GM12878 (cell line): ENCODE measurements at regions not wholly inside any gene's neighbourhood (a gene's known extent, or its start where the extent isn't known, plus 50 kb on each side); places are given as distances from the start of the nearest gene placed in this dataset.

Source experiments
- ATAC-seq: fragments of 200-7000 bp; cut with Tn5 transposase; 3 replicates; pipeline ENCODE4 v1.9.1; 2020; ENCODE audit warnings: mild to moderate bottlenecking, moderate library complexity
- BruUV-seq: library from RNA; stranded (reverse); fragments of 400-500 nt; replicated peaks from 2 replicates; lab custom pipeline; 2021; lab: Mats Ljungman, UMichigan
- CTCF ChIA-PET: fragments of 300-600 bp; sonication (Branson Sonifier 250); formaldehyde crosslinking; extraction: SDS; loops from one replicate; lab custom pipeline; 2021; ENCODE audit warnings: inconsistent platforms; lab: Yijun Ruan, JAX
- POLR2A ChIA-PET: fragments of 350-600 bp; formaldehyde crosslinking; extraction: SDS; loops from one replicate; lab custom pipeline; 2021; ENCODE audit warnings: inconsistent platforms; lab: Charles Lee
- RAD21 ChIA-PET: fragments of 300-600 bp; sonication (Branson Sonifier 250); formaldehyde crosslinking; loops from one replicate; lab custom pipeline; 2023; ENCODE audit warnings: antibody characterized with exemption; ENCODE audit not compliant: unreplicated experiment; lab: Charles Lee
- SMC1A ChIA-PET: fragments of 300-600 bp; sonication (Branson Sonifier 250); formaldehyde crosslinking; loops from one replicate; lab custom pipeline; 2023; ENCODE audit not compliant: unreplicated experiment, uncharacterized antibody; lab: Charles Lee
- DNase-seq: peaks from one replicate; pipeline ENCODE4 v3.0.0-alpha.2; 2011; ENCODE audit warnings: low read depth, low spot score
- FAIRE-seq: peaks from 3 replicates; lab custom pipeline; 2011; peaks lifted over from hg19 to GRCh38; lab: Jason Lieb, UNC
- H2AFZ ChIP-seq: 2 replicates; pipeline ENCODE4 v1.6.0; 2011; ENCODE audit warnings: low read depth, low read length, control low read depth; ENCODE audit not compliant: control insufficient read depth
- H3K27ac ChIP-seq: 2 replicates; pipeline ENCODE4 v1.5.1; 2011; ENCODE audit warnings: control low read depth; ENCODE audit not compliant: control insufficient read depth, insufficient read depth
- H3K27me3 ChIP-seq, 2 experiments: replicated peaks in 1 of 2; 2 replicates each; pipeline versions ENCODE4 v1.6.0 to v1.6.1; 2011; ENCODE audit warnings: low read length in 1 of 2; ENCODE audit not compliant: control insufficient read depth in 2 of 2, insufficient read depth in 2 of 2
- H3K36me3 ChIP-seq, 2 experiments: 2 replicates each; pipeline ENCODE4 v1.5.1; 2011; ENCODE audit warnings: low read length in 1 of 2; ENCODE audit not compliant: control insufficient read depth in 2 of 2, insufficient read depth in 2 of 2
- H3K4me1 ChIP-seq: 2 replicates; pipeline ENCODE4 v1.6.1; 2011; ENCODE audit warnings: mild to moderate bottlenecking, low read length, moderate library complexity, mixed read lengths; ENCODE audit not compliant: control insufficient read depth, insufficient read depth
- H3K4me2 ChIP-seq: 2 replicates; pipeline ENCODE4 v1.6.0; 2011; ENCODE audit warnings: control low read depth; ENCODE audit not compliant: control insufficient read depth, insufficient read depth
- H3K4me3 ChIP-seq: fragments of 200-600 bp; sonication (generic); 2 replicates; pipeline ENCODE4 v1.5.1; 2016
- H3K79me2 ChIP-seq: 2 replicates; pipeline ENCODE4 v1.6.0; 2011; ENCODE audit warnings: low read length; ENCODE audit not compliant: control insufficient read depth, insufficient read depth
- H3K9ac ChIP-seq: 2 replicates; pipeline ENCODE4 v1.8.0; 2011; ENCODE audit warnings: low read length, control low read depth, mixed read lengths; ENCODE audit not compliant: control insufficient read depth, insufficient read depth
- H3K9me3 ChIP-seq: replicated peaks from 3 replicates; pipeline ENCODE4 v1.5.1; 2011; ENCODE audit warnings: mild to moderate bottlenecking, low read length; ENCODE audit not compliant: control insufficient read depth, insufficient read depth
- H4K20me1 ChIP-seq: 2 replicates; pipeline ENCODE4 v1.6.0; 2011; ENCODE audit not compliant: control insufficient read depth, insufficient read depth
- CREB1 ChIP-seq: IDR thresholded peaks from 2 replicates; pipeline ENCODE4 v1.6.1; 2012; ENCODE audit warnings: low read depth, mild to moderate bottlenecking, inconsistent platforms
- ESRRA ChIP-seq: IDR thresholded peaks from 2 replicates; pipeline ENCODE4 v1.6.1; 2012; ENCODE audit warnings: mild to moderate bottlenecking, low read length, improper control_type of control experiment
- NRF1 ChIP-seq: conservative IDR thresholded peaks from 2 replicates; pipeline ENCODE4 v1.6.1; 2011; ENCODE audit warnings: mild to moderate bottlenecking, low read depth, low read length, improper control_type of control experiment
- PKNOX1 ChIP-seq: fragments of 450-650 bp; IDR thresholded peaks from 2 replicates; pipeline ENCODE4 v1.6.1; 2016; ENCODE audit warnings: mild to moderate bottlenecking
- POLR2AphosphoS2 ChIP-seq: IDR thresholded peaks from 2 replicates; pipeline ENCODE4 v1.6.1; 2011; ENCODE audit warnings: low read depth, mild to moderate bottlenecking, low read length, improper control_type of control experiment, moderate library complexity
- RAD21 ChIP-seq: IDR thresholded peaks from 2 replicates; pipeline ENCODE4 v1.6.1; 2011; ENCODE audit warnings: mild to moderate bottlenecking, low read depth, low read length, moderate library complexity; ENCODE audit not compliant: insufficient read depth
- RELB ChIP-seq: fragments of 450-650 bp; IDR thresholded peaks from 2 replicates; pipeline ENCODE4 v1.6.1; 2017; ENCODE audit warnings: low read depth, mild to moderate bottlenecking, moderate library complexity
- SMC3 ChIP-seq: IDR thresholded peaks from 2 replicates; pipeline ENCODE4 v1.6.1; 2011; ENCODE audit warnings: low read length, improper control_type of control experiment, borderline replicate concordance
- ZBTB40 ChIP-seq: fragments of 450-650 bp; IDR thresholded peaks from 2 replicates; pipeline ENCODE4 v1.6.1; 2016; ENCODE audit warnings: mild to moderate bottlenecking, moderate library complexity, borderline replicate concordance
- WGBS: methylation state at CpG from one replicate; pipeline ENCODE4 v1.1.6; 2016; ENCODE audit warnings: low lambda C conversion rate; ENCODE audit not compliant: insufficient replicate concordance, insufficient coverage; ENCODE audit errors: missing lambda C conversion rate; 5-methylcytosine and 5-hydroxymethylcytosine counted together
- in situ Hi-C: fragments of 300-500 bp; cut with MboI; formaldehyde crosslinking; loops from 9 replicates; pipeline ENCODE4 v1.14.3; 2018; ENCODE audit warnings: mixed read lengths
- intact Hi-C: fragments of 100-400 bp; cut with micrococcal nuclease; formaldehyde crosslinking; loops from one replicate; pipeline ENCODE4 v1.14.2; 2022; ENCODE audit not compliant: unreplicated experiment
- TF ChIP-seq, protein P1 (sequence below), 3 experiments: IDR thresholded peaks in 2 of 3; conservative IDR thresholded peaks in 1 of 3; 2 replicates each; pipeline ENCODE4 v1.5.1; 2011; ENCODE audit warnings: low read depth in 3 of 3, low read length in 3 of 3, mild to moderate bottlenecking in 3 of 3, control low read depth in 2 of 3, moderate library complexity in 2 of 3, inconsistent platforms in 1 of 3, mixed read lengths in 1 of 3; ENCODE audit not compliant: control insufficient read depth in 2 of 3, insufficient read depth in 1 of 3; ENCODE audit errors: extremely low read depth in 1 of 3
- TF ChIP-seq, protein P2 (sequence below): fragments of 450-650 bp; IDR thresholded peaks from 2 replicates; pipeline ENCODE4 v1.6.1; 2018; ENCODE audit warnings: borderline replicate concordance, mild to moderate bottlenecking; ENCODE audit not compliant: partially characterized antibody

- Histone ChIP-seq H3K4me2 (no peak overlapping the region), H3K4me1 (no peaks in the 10 kb centered on the region), H3K79me2 (no peaks in the 10 kb centered on the region), H4K20me1 (no peaks in the 10 kb centered on the region), H3K4me3 (no peak overlapping the region), H3K27me3 (no peaks in the 10 kb centered on the region; a peak in 1 of 4 replicates), H3K27ac (no peak overlapping the region), H2AFZ (no peak overlapping the region), H3K36me3 (no peaks in the 10 kb centered on the region), H3K9ac (no peak overlapping the region), H3K9me3 (no peaks in the 10 kb centered on the region)
- intact Hi-C loops (loop anchor here (5.0 to 10.0 kb wide), 2 partner anchors 367 to 376 kb away; no protein-coding TSS in a partner anchor), in situ Hi-C loops (no loop called here)
- ChIA-PET RAD21 (interaction anchor here (0.8 to 1.4 kb wide), 8 partner anchors 28 to 377 kb away, joined by 3 to 5 read pairs (median 3); no protein-coding TSS in a partner anchor), POLR2A (no interaction called here), SMC1A (interaction anchor here (0.8 to 2.2 kb wide), 3 partner anchors 11 to 200 kb away, joined by 3 to 5 read pairs (median 4); no protein-coding TSS in a partner anchor), CTCF (interaction anchor here (0.9 to 6.9 kb wide), 8 partner anchors 84 to 1473 kb away, joined by 3 to 109 read pairs (median 5); no protein-coding TSS in a partner anchor)
- peak; percentile 39; the same call in 1 of the 3 replicates for ATAC-seq
- WGBS = 33% methylated on average over 1 of the region's 1 CpG
- FAIRE-seq = no peak
- BruUV-seq = no TSS peak
- no peak for DNase-seq
- TF ChIP-seq ZBTB40 (no peak), ESRRA (no peak), CREB1 (no peak), PKNOX1 (no peak), RAD21 (peak; percentile 50), NRF1 (no peak), POLR2AphosphoS2 (no peak), SMC3 (peak; percentile 40; the same call in 1 of the 2 replicates), RELB (no peak)
- TF ChIP-seq, protein P1, sequence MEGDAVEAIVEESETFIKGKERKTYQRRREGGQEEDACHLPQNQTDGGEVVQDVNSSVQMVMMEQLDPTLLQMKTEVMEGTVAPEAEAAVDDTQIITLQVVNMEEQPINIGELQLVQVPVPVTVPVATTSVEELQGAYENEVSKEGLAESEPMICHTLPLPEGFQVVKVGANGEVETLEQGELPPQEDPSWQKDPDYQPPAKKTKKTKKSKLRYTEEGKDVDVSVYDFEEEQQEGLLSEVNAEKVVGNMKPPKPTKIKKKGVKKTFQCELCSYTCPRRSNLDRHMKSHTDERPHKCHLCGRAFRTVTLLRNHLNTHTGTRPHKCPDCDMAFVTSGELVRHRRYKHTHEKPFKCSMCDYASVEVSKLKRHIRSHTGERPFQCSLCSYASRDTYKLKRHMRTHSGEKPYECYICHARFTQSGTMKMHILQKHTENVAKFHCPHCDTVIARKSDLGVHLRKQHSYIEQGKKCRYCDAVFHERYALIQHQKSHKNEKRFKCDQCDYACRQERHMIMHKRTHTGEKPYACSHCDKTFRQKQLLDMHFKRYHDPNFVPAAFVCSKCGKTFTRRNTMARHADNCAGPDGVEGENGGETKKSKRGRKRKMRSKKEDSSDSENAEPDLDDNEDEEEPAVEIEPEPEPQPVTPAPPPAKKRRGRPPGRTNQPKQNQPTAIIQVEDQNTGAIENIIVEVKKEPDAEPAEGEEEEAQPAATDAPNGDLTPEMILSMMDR (IDR thresholded peaks at IDR 0.05 in 2 of 3, conservative IDR thresholded peaks at IDR 0.05 in 1 of 3; ENCODE audit: control insufficient read depth in 2 of 3, extremely low read depth in 1 of 3, insufficient read depth in 1 of 3, low read depth in 3 of 3, low read length in 3 of 3) = peak in 2 of 3 experiments; percentile 19 to 37; a peak in 4 of 6 replicates
- TF ChIP-seq, protein P2, sequence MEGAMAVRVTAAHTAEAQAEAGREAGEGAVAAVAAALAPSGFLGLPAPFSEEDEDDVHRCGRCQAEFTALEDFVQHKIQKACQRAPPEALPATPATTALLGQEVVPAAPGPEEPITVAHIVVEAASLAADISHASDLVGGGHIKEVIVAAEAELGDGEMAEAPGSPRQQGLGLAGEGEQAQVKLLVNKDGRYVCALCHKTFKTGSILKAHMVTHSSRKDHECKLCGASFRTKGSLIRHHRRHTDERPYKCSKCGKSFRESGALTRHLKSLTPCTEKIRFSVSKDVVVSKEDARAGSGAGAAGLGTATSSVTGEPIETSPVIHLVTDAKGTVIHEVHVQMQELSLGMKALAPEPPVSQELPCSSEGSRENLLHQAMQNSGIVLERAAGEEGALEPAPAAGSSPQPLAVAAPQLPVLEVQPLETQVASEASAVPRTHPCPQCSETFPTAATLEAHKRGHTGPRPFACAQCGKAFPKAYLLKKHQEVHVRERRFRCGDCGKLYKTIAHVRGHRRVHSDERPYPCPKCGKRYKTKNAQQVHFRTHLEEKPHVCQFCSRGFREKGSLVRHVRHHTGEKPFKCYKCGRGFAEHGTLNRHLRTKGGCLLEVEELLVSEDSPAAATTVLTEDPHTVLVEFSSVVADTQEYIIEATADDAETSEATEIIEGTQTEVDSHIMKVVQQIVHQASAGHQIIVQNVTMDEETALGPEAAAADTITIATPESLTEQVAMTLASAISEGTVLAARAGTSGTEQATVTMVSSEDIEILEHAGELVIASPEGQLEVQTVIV = no peak
Observed at GRCh38 chr12:45547822-45548221, 181.7 kb upstream of the ARID2 start.
